HG03175 (cell line): ENCODE measurements at regions not wholly inside any gene's neighbourhood (a gene's known extent, or its start where the extent isn't known, plus 50 kb on each side); places are given as distances from the start of the nearest gene placed in this dataset.
"Not testable (repeated sequence)": the region's sequence is repeated elsewhere in the genome, so short reads cannot be mapped to it uniquely, and the experiment has no call there.

Source experiments
- ATAC-seq: cut with Tn5 transposase; IDR thresholded peaks from one replicate; pipeline ENCODE4 v1.9.1; 2021; ENCODE audit warnings: mild to moderate bottlenecking, moderate library complexity; ENCODE audit not compliant: unreplicated experiment

- ATAC-seq: no peak
Measured at GRCh38 chr7:69070476-69070875, 527.8 kb upstream of the AUTS2 start.

GRCh38 chr7:69076566-69076965, 521.7 kb upstream of the AUTS2 start:
- ATAC-seq: no peak

- no peak for ATAC-seq
Measured at GRCh38 chr7:69078997-69079769, 519.1 kb upstream of the AUTS2 start.

GRCh38 chr7:69087281-69087680, 511.0 kb upstream of the AUTS2 start:
- ATAC-seq: not testable (repeated sequence)

- no peak for ATAC-seq
Measured at GRCh38 chr7:69088185-69088584, 510.1 kb upstream of the AUTS2 start.

- no peak for ATAC-seq
Measured at GRCh38 chr7:69090936-69091335, 507.3 kb upstream of the AUTS2 start.

- ATAC-seq: no peak
Measured at GRCh38 chr7:69091521-69091920, 506.8 kb upstream of the AUTS2 start.

GRCh38 chr7:69095127-69095526, 503.1 kb upstream of the AUTS2 start:
- no peak for ATAC-seq

- ATAC-seq: no peak
Measured at GRCh38 chr7:69095649-69096048, 502.6 kb upstream of the AUTS2 start.

- no peak for ATAC-seq
Measured at GRCh38 chr7:69104023-69104422, 494.3 kb upstream of the AUTS2 start.

GRCh38 chr7:69105092-69105491, 493.2 kb upstream of the AUTS2 start:
- no peak for ATAC-seq

- no peak for ATAC-seq
Measured at GRCh38 chr7:69105981-69106380, 492.3 kb upstream of the AUTS2 start.

GRCh38 chr7:69106449-69106848, 491.8 kb upstream of the AUTS2 start:
- ATAC-seq: not testable (repeated sequence)

GRCh38 chr7:69106946-69107345, 491.3 kb upstream of the AUTS2 start:
- ATAC-seq: not testable (repeated sequence)

- no peak for ATAC-seq
Measured at GRCh38 chr7:69108097-69108496, 490.2 kb upstream of the AUTS2 start.

- no peak for ATAC-seq
Measured at GRCh38 chr7:69109246-69109645, 489.0 kb upstream of the AUTS2 start.

- ATAC-seq: no peak
Measured at GRCh38 chr7:69109879-69110278, 488.4 kb upstream of the AUTS2 start.

- ATAC-seq: no peak
Measured at GRCh38 chr7:69110450-69111050, 487.7 kb upstream of the AUTS2 start.

GRCh38 chr7:69114374-69114773, 483.9 kb upstream of the AUTS2 start:
- ATAC-seq: no peak

GRCh38 chr7:69115788-69116187, 482.5 kb upstream of the AUTS2 start:
- no peak for ATAC-seq

GRCh38 chr7:69116196-69116595, 482.1 kb upstream of the AUTS2 start:
- not testable (repeated sequence) for ATAC-seq

GRCh38 chr7:69122953-69123352, 475.3 kb upstream of the AUTS2 start:
- no peak for ATAC-seq
